Transverse colon (tissue), 3 donors: ENCODE measurements at regions not wholly inside any gene's neighbourhood (a gene's known extent, or its start where the extent isn't known, plus 50 kb on each side); places are given as distances from the start of the nearest gene placed in this dataset.

ENCODE experiments used
- EP300 ChIP-seq: sonication (generic); formaldehyde crosslinking; IDR thresholded peaks from one replicate; pipeline ENCODE4 v1.6.1; 2017; ENCODE audit warnings: antibody characterized with exemption, low read depth
- POLR2A ChIP-seq: fragments of 450-650 bp; IDR thresholded peaks from one replicate; pipeline ENCODE4 v1.6.1; 2016; ENCODE audit warnings: antibody characterized with exemption, mild to moderate bottlenecking, moderate library complexity
- TF ChIP-seq, protein P1 (sequence below), 5 experiments: fragments of 200-600 bp in 3 of 5; fragments of 450-650 bp in 2 of 5; sonication (generic) in 3 of 5; IDR thresholded peaks; 1 replicate in 2 of 5; 2 replicates in 3 of 5; pipeline ENCODE4 v1.5.1; 2016 to 2017; ENCODE audit warnings: antibody characterized with exemption in 5 of 5, inconsistent platforms in 3 of 5, mild to moderate bottlenecking in 2 of 5, moderate library complexity in 1 of 5

GRCh38 chr4:128670513-128670912 is 139.0 kb upstream of the JADE1 start:
- TF ChIP-seq, protein P1, sequence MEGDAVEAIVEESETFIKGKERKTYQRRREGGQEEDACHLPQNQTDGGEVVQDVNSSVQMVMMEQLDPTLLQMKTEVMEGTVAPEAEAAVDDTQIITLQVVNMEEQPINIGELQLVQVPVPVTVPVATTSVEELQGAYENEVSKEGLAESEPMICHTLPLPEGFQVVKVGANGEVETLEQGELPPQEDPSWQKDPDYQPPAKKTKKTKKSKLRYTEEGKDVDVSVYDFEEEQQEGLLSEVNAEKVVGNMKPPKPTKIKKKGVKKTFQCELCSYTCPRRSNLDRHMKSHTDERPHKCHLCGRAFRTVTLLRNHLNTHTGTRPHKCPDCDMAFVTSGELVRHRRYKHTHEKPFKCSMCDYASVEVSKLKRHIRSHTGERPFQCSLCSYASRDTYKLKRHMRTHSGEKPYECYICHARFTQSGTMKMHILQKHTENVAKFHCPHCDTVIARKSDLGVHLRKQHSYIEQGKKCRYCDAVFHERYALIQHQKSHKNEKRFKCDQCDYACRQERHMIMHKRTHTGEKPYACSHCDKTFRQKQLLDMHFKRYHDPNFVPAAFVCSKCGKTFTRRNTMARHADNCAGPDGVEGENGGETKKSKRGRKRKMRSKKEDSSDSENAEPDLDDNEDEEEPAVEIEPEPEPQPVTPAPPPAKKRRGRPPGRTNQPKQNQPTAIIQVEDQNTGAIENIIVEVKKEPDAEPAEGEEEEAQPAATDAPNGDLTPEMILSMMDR (IDR thresholded peaks at IDR 0.05): no peak
- TF ChIP-seq POLR2A (no peak), EP300 (no peak)
